Small intestine (tissue), 7 donors: ENCODE measurements at regions not wholly inside any gene's neighbourhood (a gene's known extent, or its start where the extent isn't known, plus 50 kb on each side); places are given as distances from the start of the nearest gene placed in this dataset.

ENCODE experiments used
- DNase-seq, 2 donors: peaks; one replicate each; pipeline versions ENCODE4 v3.0.0 to v3.0.0-alpha.2; 2013
- FAIRE-seq: peaks from 2 replicates; lab custom pipeline; 2012; peaks lifted over from hg19 to GRCh38; lab: Jason Lieb, UNC
- H3K27ac ChIP-seq, 3 donors: one replicate each; pipeline ENCODE4 v1.5.1; 2013; ENCODE audit warnings: low read length in 2 of 3, mild to moderate bottlenecking in 2 of 3, control low read depth in 1 of 3, inconsistent platforms in 1 of 3, low read depth in 1 of 3, moderate library complexity in 1 of 3
- H3K27me3 ChIP-seq, 3 donors: one replicate each; pipeline ENCODE4 v1.6.1; 2013; ENCODE audit warnings: low read length in 3 of 3, inconsistent platforms in 1 of 3; ENCODE audit not compliant: control insufficient read depth in 3 of 3, insufficient read depth in 3 of 3
- H3K36me3 ChIP-seq, 3 donors: one replicate each; pipeline ENCODE4 v1.6.1; 2013; ENCODE audit warnings: low read length in 3 of 3, inconsistent platforms in 1 of 3, low read depth in 1 of 3, mild to moderate bottlenecking in 1 of 3, moderate library complexity in 1 of 3; ENCODE audit not compliant: control insufficient read depth in 3 of 3, insufficient read depth in 2 of 3
- H3K4me1 ChIP-seq, 3 donors: one replicate each; pipeline ENCODE4 v1.6.1; 2013; ENCODE audit warnings: low read length in 2 of 3, inconsistent platforms in 1 of 3, low read depth in 1 of 3, mild to moderate bottlenecking in 1 of 3, moderate library complexity in 1 of 3; ENCODE audit not compliant: control insufficient read depth in 3 of 3, insufficient read depth in 2 of 3
- H3K4me3 ChIP-seq, 3 donors: one replicate each; pipeline ENCODE4 v1.5.1; 2013; ENCODE audit warnings: low read length in 3 of 3, control low read depth in 1 of 3, inconsistent platforms in 1 of 3, low read depth in 1 of 3, mild to moderate bottlenecking in 1 of 3, moderate library complexity in 1 of 3
- H3K9me3 ChIP-seq, 2 donors: one replicate each; pipeline ENCODE4 v1.6.1; 2013; ENCODE audit warnings: low read depth in 1 of 2, low read length in 1 of 2; ENCODE audit not compliant: control insufficient read depth in 2 of 2, insufficient read depth in 1 of 2
- WGBS, 3 donors: extraction: QIAGEN DNeasy Blood & Tissue Kit; methylation state at CpG; one replicate each; pipeline ENCODE4 v1.1.7; 2013; 5-methylcytosine and 5-hydroxymethylcytosine counted together
- donor health status: healthy with polysubstance abuse.
- donor health status: control.
- donor health status: control.
- donor health status: Bipolar disorder and iron deficiency.
- donor health status: healthy.

DNA sequence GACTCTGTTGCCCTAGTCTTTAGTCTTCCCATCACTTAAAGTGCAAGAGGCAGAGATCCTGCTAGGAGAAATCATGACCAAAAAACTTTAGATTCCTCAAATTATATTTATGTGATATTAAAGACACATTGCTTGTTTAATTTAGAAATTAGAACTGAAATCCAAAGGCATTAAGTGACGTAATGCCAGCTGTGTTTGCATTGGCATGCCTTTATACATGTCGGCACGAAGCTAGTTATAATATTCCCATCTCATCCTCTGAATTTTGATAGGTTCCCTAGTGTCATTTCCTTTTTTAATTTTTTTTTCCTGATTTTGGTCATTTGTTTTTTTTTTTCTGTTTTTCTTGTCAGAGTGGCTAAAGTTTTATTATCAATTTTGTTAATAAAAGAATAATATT lies 203.5 kb upstream of the ZBTB20 start:
- FAIRE-seq, result no peak
- 76 to 84% (median 80%) methylated on average over 3 of the region's 3 CpGs for WGBS, 3 donors
- no peaks in the 10 kb centered on the region for H3K4me1 ChIP-seq

DNA sequence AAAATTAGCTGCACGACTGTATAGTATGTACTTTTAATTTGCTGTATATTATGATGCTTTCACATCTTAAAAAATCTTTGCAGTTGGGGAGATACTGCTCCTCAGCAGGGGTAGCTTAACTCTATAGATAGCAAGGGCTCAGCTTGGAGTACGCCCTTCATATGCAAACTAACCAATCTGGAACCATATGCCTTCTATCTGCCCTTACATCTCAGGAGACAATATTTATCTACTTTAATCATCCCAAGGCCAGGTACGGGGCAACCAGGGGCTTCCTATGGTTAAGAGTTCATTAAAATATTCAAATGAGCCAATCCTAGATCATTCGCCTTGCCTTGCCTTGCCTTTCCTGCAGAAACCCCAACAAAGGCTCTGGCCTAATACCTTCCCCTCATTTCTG lies 204.1 kb upstream of the ZBTB20 start:
- Histone ChIP-seq H3K36me3 (no peaks in the 10 kb centered on the region), H3K9me3 (no peaks in the 10 kb centered on the region), H3K4me1 (no peaks in the 10 kb centered on the region), H3K4me3 (no peak overlapping the region), H3K27me3 (no peaks in the 10 kb centered on the region), H3K27ac (no peak overlapping the region)
- 68 to 79% (median 72%) methylated on average over 4 of the region's 4 CpGs for WGBS, 3 donors
- DNase-seq (no peak), FAIRE-seq (no peak)

More for the DNA sequence above, 203.5 kb upstream of the ZBTB20 start:
- H3K27ac ChIP-seq, result no peak overlapping the region
- H3K4me3 ChIP-seq, result no peak overlapping the region
- H3K9me3 ChIP-seq, result no peaks in the 10 kb centered on the region
- no peaks in the 10 kb centered on the region for H3K36me3 ChIP-seq
- DNase-seq, result no peak
- no peaks in the 10 kb centered on the region for H3K27me3 ChIP-seq

DNA sequence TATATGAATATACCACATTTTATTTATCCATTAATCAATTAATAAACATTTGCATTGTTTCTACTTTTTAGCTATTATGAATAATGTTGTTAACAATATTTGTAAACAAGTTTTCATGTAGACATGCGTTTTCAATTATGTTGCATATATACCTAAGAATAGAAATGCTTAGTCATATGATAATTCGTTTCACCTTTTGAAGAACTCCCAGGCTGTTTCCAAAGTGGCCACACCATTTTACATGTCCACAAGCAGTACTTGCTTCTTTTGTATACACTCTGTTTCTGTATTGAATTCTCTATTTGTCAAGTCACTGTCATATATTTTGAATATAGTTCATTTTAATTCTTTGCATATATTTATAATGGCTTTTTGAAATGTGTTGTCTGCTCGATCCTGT lies 206.9 kb upstream of the ZBTB20 start:
- no peaks in the 10 kb centered on the region for H3K36me3 ChIP-seq
- no peak overlapping the region for H3K27ac ChIP-seq
- WGBS, 3 donors, result 82 to 88% (median 88%) methylated on average over 3 of the region's 3 CpGs
- no peaks in the 10 kb centered on the region for H3K9me3 ChIP-seq
- no peaks in the 10 kb centered on the region for H3K4me1 ChIP-seq
- FAIRE-seq (no peak), DNase-seq (no peak)
- no peak overlapping the region for H3K4me3 ChIP-seq
- H3K27me3 ChIP-seq, result no peaks in the 10 kb centered on the region

DNA sequence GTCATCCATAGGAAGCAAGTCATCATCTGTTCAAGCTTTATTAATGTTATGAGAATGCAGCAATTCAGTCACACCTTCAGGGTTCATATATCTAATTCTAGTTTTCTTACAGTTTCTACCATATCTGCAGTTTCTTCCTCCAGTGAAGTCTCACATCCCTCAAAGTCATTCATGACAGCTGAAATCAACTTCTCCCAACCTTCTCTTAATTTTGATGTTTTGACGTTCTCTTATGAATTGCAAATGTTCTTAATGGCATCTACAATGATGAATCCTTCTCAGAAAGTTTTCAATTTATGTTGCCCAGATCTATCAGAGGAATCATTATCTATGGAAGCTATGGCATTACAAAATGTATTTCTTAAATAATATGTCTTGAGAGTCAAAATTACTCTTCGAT lies 210.4 kb upstream of the ZBTB20 start:
- no peak overlapping the region for H3K27ac ChIP-seq
- no peaks in the 10 kb centered on the region for H3K36me3 ChIP-seq
- FAIRE-seq (no peak), DNase-seq (no peak)
- H3K4me3 ChIP-seq, result no peak overlapping the region
- no peaks in the 10 kb centered on the region for H3K9me3 ChIP-seq
- no peaks in the 10 kb centered on the region for H3K4me1 ChIP-seq
- no peaks in the 10 kb centered on the region for H3K27me3 ChIP-seq
- 94 to 97% (median 95%) methylated on average over 2 of the region's 2 CpGs for WGBS, 3 donors

DNA sequence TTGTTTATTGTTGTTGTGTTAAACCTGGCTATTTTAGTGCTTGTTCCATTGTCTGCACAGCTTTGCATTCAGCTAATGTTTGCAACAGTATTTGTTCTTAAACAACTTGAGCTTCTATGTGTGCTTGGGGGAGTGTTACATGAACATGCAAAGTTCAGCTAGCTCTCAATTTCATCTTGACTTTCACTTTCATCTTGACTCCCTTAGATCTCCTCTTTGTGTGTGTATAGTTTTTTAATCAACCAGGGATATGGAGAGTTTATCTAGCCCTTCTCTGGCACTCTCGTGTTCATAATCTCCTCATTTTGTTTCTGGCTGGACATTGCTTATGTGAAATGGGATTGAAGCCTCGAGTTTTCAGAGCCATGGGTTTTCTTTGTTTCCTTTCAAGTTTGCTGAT lies 212.4 kb upstream of the ZBTB20 start:
- Histone ChIP-seq H3K27ac (no peak overlapping the region), H3K4me3 (no peak overlapping the region), H3K9me3 (no peaks in the 10 kb centered on the region), H3K4me1 (no peaks in the 10 kb centered on the region), H3K27me3 (no peaks in the 10 kb centered on the region), H3K36me3 (no peaks in the 10 kb centered on the region)
- WGBS, 3 donors, result 2 to 28% (median 7%) methylated on average over 2 of the region's 2 CpGs
- FAIRE-seq (no peak), DNase-seq (peak in 1 of 2 donors; percentile 41)

DNA sequence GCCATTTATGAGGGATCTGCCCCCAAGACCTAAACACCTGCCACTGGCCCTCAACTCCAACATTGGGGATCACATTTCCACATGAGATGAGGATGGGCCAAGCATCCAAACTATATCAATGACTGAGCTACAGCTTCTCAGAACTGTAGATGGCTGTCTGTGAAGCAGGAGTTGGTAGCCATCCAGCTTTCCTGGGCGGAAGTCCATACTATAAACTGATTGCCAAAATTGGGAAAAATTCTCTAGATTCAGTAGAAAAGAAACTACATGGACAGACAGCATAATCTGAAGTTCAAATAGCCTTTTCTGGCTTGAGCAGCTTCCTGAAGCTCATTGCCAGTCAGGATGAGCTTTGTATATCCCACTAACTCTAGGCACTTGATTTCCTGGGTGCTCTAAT lies 214.7 kb upstream of the ZBTB20 start:
- Histone ChIP-seq H3K9me3 (peaks cover 0 to 5% of the 10 kb centered on the region in 2 donors), H3K4me3 (no peak overlapping the region), H3K36me3 (no peaks in the 10 kb centered on the region), H3K27me3 (no peaks in the 10 kb centered on the region), H3K27ac (no peak overlapping the region), H3K4me1 (no peaks in the 10 kb centered on the region)
- 73 to 81% (median 73%) methylated on average over 1 of the region's 1 CpG for WGBS, 3 donors
- FAIRE-seq, result no peak
- no peak for DNase-seq

DNA sequence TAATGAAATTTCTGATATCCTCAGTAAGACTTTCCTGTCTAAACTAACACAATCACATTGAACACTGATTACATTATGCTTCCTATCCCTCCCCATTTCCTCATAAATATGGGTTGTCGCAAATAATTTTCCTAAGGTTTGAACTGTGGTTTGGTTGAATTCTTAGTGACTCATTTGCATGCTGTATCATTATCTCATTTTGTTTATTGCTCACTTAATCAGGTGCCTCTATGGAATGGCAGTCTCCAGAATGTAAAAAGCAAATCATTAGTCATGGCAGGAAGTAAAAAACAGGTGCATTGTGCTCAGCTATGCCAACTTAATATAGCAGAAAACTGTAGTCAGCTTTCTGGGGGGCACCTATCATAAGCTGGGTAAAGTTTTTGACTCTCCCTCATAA lies 216.0 kb upstream of the ZBTB20 start:
- DNase-seq, result no peak
- WGBS, 3 donors, result 95 to 98% (median 97%) methylated on average over 1 of the region's 1 CpG
- Histone ChIP-seq H3K27me3 (no peaks in the 10 kb centered on the region), H3K9me3 (peaks cover 0 to 5% of the 10 kb centered on the region in 2 donors), H3K27ac (no peak overlapping the region), H3K4me3 (no peak overlapping the region), H3K4me1 (no peaks in the 10 kb centered on the region), H3K36me3 (no peaks in the 10 kb centered on the region)
- no peak for FAIRE-seq

DNA sequence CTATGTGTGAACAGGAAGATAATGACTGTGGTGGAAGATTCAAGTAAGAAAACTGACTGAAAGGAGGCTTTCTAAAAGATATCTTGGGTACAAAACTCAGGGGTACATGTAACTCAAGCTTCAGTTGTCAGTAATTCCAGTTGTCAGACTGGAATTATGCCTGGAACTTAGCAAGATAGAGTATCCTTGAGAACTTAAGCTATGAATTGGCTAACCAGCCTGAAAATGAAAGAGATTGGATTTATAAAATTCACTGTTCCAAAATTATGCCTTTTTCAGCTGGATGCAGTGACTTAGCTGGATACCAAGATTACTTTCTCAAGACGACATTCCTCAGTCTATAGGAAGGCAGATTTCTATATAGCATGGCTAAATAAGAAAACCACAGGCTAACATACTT lies 221.9 kb upstream of the ZBTB20 start:
- Histone ChIP-seq H3K4me1 (no peaks in the 10 kb centered on the region), H3K27ac (no peak overlapping the region), H3K9me3 (peaks cover 0 to 5% of the 10 kb centered on the region in 2 donors), H3K4me3 (no peak overlapping the region), H3K36me3 (no peaks in the 10 kb centered on the region), H3K27me3 (no peaks in the 10 kb centered on the region)
- 60 to 75% (median 68%) methylated on average over 1 of the region's 1 CpG for WGBS, 3 donors
- DNase-seq (no peak), FAIRE-seq (no peak)

DNA sequence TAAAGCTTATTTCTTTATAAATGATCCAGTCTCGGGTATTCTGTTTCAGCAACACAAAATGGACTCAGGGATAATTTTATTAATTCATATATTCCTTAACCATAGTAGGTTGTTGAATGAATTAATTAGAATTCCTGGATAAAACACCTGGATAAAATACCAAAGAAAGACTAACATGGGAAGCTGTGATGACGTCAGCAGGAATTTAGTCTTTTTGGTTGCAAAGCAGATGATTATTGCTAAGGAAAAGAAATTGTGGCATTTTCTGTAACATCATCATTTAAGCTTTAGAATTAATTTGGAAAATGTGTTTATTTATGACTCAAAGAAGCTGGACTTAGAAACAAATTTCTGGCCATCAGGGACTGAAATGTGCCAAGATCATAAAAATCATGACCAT lies 228.3 kb upstream of the ZBTB20 start:
- Histone ChIP-seq H3K4me1 (no peaks in the 10 kb centered on the region), H3K4me3 (no peak overlapping the region), H3K9me3 (no peaks in the 10 kb centered on the region), H3K27me3 (no peaks in the 10 kb centered on the region), H3K27ac (no peak overlapping the region), H3K36me3 (no peaks in the 10 kb centered on the region)
- 74 to 91% (median 81%) methylated on average over 2 of the region's 2 CpGs for WGBS, 3 donors
- DNase-seq (no peak), FAIRE-seq (no peak)
